ENCODE measurements at regions not wholly inside any gene's neighbourhood (a gene's known extent, or its start where the extent isn't known, plus 50 kb on each side); places are given as distances from the start of the nearest gene placed in this dataset.

GRCh38 chr4:59243038-59243437, 1957.1 kb upstream of the ADGRL3 start:
- Histone ChIP-seq H3K23me2 (ENCODE audit: low read depth, low read length) (no peaks in the 10 kb centered on the region), H2BK15ac (ENCODE audit: low read length) (no peak overlapping the region), H2AK5ac (ENCODE audit: low read depth, low read length) (no peak overlapping the region), H3K14ac (ENCODE audit: insufficient read length) (no peak overlapping the region), H3K79me2 (ENCODE audit: control insufficient read depth in 1 of 2, insufficient read depth in 2 of 2, low read length in 2 of 2) (no peaks in the 10 kb centered on the region), H4K20me1 (replicated peaks in 1 of 2; ENCODE audit: control insufficient read depth in 1 of 2, insufficient read depth in 2 of 2, low read length in 2 of 2) (no peaks in the 10 kb centered on the region), H3K23ac (ENCODE audit: insufficient read length) (no peak overlapping the region), H4K91ac (replicated peaks; ENCODE audit: insufficient read length, low read length) (no peak overlapping the region), H3K27me3 (replicated peaks in 1 of 4; ENCODE audit: control insufficient read depth in 3 of 4, extremely low read depth in 1 of 4, insufficient read depth in 3 of 4, low read length in 3 of 4) (no peaks in the 10 kb centered on the region), H3K27ac (ENCODE audit: low read depth, low read length) (no peak overlapping the region), H3K18ac (ENCODE audit: extremely low read depth, low read length) (no peak overlapping the region), H3K56ac (replicated peaks; ENCODE audit: insufficient read length, low read depth, low read length) (no peak overlapping the region), H2AFZ (ENCODE audit: low read length) (no peak overlapping the region), H3K4me1 (replicated peaks in 1 of 4; ENCODE audit: control insufficient read depth in 3 of 4, insufficient read depth in 4 of 4, low read length in 3 of 4) (no peaks in the 10 kb centered on the region), H3K79me1 (ENCODE audit: low read depth, low read length) (no peaks in the 10 kb centered on the region), H2BK20ac (ENCODE audit: low read length) (no peak overlapping the region), H4K8ac (ENCODE audit: extremely low read depth, insufficient read depth, low read length) (no peak overlapping the region), H3K36me3 (ENCODE audit: control insufficient read depth in 2 of 4, insufficient read depth in 4 of 4, low read length in 3 of 4) (no peaks in the 10 kb centered on the region), H4K5ac (ENCODE audit: insufficient read length, low read depth, low read length) (no peak overlapping the region), H2BK120ac (replicated peaks; ENCODE audit: low read depth, low read length) (no peak overlapping the region), H2BK5ac (ENCODE audit: low read depth, low read length) (no peak overlapping the region), H3K4me2 (ENCODE audit: insufficient read depth in 1 of 2, low read depth in 2 of 2, low read length in 2 of 2) (no peak overlapping the region), H2BK12ac (ENCODE audit: low read depth, low read length) (no peak overlapping the region), H3K4me3 (ENCODE audit: extremely low read depth in 1 of 4, insufficient read depth in 2 of 4, low read depth in 3 of 4, low read length in 4 of 4) (no peak overlapping the region), H3K9me3 (ENCODE audit: insufficient read depth in 2 of 2, low read depth in 1 of 2, low read length in 1 of 2) (0 out of 4 replicates have a peak, but pooled peaks cover 2 to 3% of the 10 kb centered on the region in 2 experiments), H3K9ac (replicated peaks in 1 of 4; ENCODE audit: extremely low read depth in 1 of 4, low read depth in 3 of 4, low read length in 3 of 4) (no peak overlapping the region), H3K4ac (replicated peaks; ENCODE audit: insufficient read length, low read depth, low read length) (no peak overlapping the region)
- DNase-seq (ENCODE audit: low read depth in 1 of 2, low spot score in 2 of 2), result no peak
- no peak for FAIRE-seq
- ChIA-PET POLR2A (ENCODE audit: partially characterized antibody) (no interaction called here), CTCF (ENCODE audit: partially characterized antibody) (no interaction called here)
- TF ChIP-seq RNF2 (IDR thresholded peaks at IDR 0.05; ENCODE audit: borderline replicate concordance, low read depth, low read length, missing control alignments, poor library complexity, severe bottlenecking), result no peak
- no peak for TF ChIP-seq JUN (IDR thresholded peaks at IDR 0.05; ENCODE audit: low read depth, low read length)
- no peak for TF ChIP-seq SAP30 (IDR thresholded peaks at IDR 0.05; ENCODE audit: insufficient read depth, insufficient replicate concordance, low read length)
- TF ChIP-seq KDM5A (IDR thresholded peaks at IDR 0.05; ENCODE audit: low read length), result no peak
